GM23248 (cell line): ENCODE measurements at regions not wholly inside any gene's neighbourhood (a gene's known extent, or its start where the extent isn't known, plus 50 kb on each side); places are given as distances from the start of the nearest gene placed in this dataset. TPM values are rescaled to one million over a fixed set of nuclear protein-coding genes. Genes with fewer than 3 reads are reported as not detected.

Source experiments
- small RNA-seq: library from RNA; depleted of rRNA; stranded (forward); fragments of <200 nt; gene quantifications from one replicate; pipeline ENCODE3, GENCODE V24; 2014; ENCODE audit warnings: low read depth, low replicate concordance

Small RNA genes in the stretch of these regions (small RNA-seq; reads per million reads assigned to genes)
- gene Z99497.1: not detected
